ENCODE measurements at regions not wholly inside any gene's neighbourhood (a gene's known extent, or its start where the extent isn't known, plus 50 kb on each side); places are given as distances from the start of the nearest gene placed in this dataset.

GRCh38 chrX:5644776-5645175, 583.9 kb downstream of the NLGN4X start:
- H3K4me3 ChIP-seq (ENCODE audit: low read depth, low read length) = no peak overlapping the region
- no peak for DNase-seq (ENCODE audit: low read depth)
- TF ChIP-seq, protein P1, sequence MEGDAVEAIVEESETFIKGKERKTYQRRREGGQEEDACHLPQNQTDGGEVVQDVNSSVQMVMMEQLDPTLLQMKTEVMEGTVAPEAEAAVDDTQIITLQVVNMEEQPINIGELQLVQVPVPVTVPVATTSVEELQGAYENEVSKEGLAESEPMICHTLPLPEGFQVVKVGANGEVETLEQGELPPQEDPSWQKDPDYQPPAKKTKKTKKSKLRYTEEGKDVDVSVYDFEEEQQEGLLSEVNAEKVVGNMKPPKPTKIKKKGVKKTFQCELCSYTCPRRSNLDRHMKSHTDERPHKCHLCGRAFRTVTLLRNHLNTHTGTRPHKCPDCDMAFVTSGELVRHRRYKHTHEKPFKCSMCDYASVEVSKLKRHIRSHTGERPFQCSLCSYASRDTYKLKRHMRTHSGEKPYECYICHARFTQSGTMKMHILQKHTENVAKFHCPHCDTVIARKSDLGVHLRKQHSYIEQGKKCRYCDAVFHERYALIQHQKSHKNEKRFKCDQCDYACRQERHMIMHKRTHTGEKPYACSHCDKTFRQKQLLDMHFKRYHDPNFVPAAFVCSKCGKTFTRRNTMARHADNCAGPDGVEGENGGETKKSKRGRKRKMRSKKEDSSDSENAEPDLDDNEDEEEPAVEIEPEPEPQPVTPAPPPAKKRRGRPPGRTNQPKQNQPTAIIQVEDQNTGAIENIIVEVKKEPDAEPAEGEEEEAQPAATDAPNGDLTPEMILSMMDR (conservative IDR thresholded peaks at IDR 0.05; ENCODE audit: low read depth, low read length) = no peak

GRCh38 chrX:5640071-5640470, 588.6 kb downstream of the NLGN4X start:
- TF ChIP-seq, protein P1 (conservative IDR thresholded peaks at IDR 0.05; ENCODE audit: low read depth, low read length) = no peak
- DNase-seq (ENCODE audit: low read depth) = no peak
- H3K4me3 ChIP-seq (ENCODE audit: low read depth, low read length) = no peak overlapping the region

DNA sequence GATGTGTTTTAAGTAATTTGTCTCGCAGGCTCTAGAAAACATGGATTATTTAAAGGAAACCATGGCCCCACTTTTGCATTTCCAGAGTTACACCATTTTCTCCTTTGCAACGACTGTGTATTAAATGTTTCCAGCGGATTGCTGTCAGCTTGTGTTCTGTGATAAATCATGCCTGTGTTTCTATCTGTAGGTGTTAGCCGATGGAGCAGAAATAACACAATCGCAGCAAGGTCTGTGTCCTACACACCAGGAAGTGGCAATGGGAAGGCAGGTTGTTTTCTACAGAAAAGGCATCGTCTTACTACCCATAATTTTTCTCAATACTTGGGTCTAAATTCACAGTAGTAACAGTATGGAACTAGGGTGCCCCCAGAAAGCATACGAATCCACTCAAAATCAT, 590.1 kb downstream of the NLGN4X start:
- TF ChIP-seq, protein P1 (conservative IDR thresholded peaks at IDR 0.05; ENCODE audit: low read depth, low read length) = no peak
- no peak for DNase-seq (ENCODE audit: low read depth)
- no peak overlapping the region for H3K4me3 ChIP-seq (ENCODE audit: low read depth, low read length)

GRCh38 chrX:5632887-5633286, 595.8 kb downstream of the NLGN4X start:
- no peak for DNase-seq (ENCODE audit: low read depth)
- TF ChIP-seq, protein P1 (conservative IDR thresholded peaks at IDR 0.05; ENCODE audit: low read depth, low read length) = no peak
- no peak overlapping the region for H3K4me3 ChIP-seq (ENCODE audit: low read depth, low read length)

- no peak for DNase-seq (ENCODE audit: low read depth)
- no peak overlapping the region for H3K4me3 ChIP-seq (ENCODE audit: low read depth, low read length)
- TF ChIP-seq, protein P1 (conservative IDR thresholded peaks at IDR 0.05; ENCODE audit: low read depth, low read length) = no peak
Observed at GRCh38 chrX:5632061-5632614, 596.5 kb downstream of the NLGN4X start.

- no peak overlapping the region for H3K4me3 ChIP-seq (ENCODE audit: low read depth, low read length)
- DNase-seq (ENCODE audit: low read depth) = no peak
- TF ChIP-seq, protein P1 (conservative IDR thresholded peaks at IDR 0.05; ENCODE audit: low read depth, low read length) = no peak
Observed at GRCh38 chrX:5617666-5618065, 611.0 kb downstream of the NLGN4X start.

DNA sequence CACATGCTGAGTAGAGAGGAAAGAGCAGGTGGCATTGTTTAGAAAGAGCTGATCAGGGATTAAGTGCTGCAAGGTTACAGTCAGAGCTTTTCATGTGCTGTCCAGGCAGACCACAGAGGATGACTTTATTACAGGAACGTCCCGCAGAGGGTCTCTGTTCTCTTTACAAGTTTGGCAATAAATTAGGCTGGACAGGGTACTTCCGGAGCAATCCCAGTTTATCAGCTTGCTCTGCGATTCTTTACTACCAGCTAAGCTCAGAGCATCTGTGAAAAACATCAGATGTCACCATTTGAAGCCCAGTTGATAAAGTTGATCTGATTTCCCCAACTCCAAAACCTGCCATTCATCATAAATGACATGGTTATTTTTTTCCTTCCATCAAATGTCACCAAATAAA, 633.1 kb downstream of the NLGN4X start:
- no peak for DNase-seq (ENCODE audit: low read depth)
- TF ChIP-seq, protein P1 (conservative IDR thresholded peaks at IDR 0.05; ENCODE audit: low read depth, low read length) = no peak
- H3K4me3 ChIP-seq (ENCODE audit: low read depth, low read length) = no peak overlapping the region
